Heart left ventricle (tissue), 16 donors: ENCODE measurements at regions not wholly inside any gene's neighbourhood (a gene's known extent, or its start where the extent isn't known, plus 50 kb on each side); places are given as distances from the start of the nearest gene placed in this dataset.

Source experiments
- ATAC-seq, 4 donors: fragments of 200-7000 bp; cut with Tn5 transposase; one replicate each; pipeline ENCODE4 v1.9.1; 2020 to 2022; ENCODE audit warnings: moderate library complexity in 4 of 4, mild to moderate bottlenecking in 3 of 4, moderate number of reproducible peaks in 1 of 4
- DNase-seq, 5 donors: peaks; one replicate each; pipeline ENCODE4 v3.0.0-alpha.2; 2020
- H3K27ac ChIP-seq, 12 donors: fragments of 200-600 bp; sonication (generic) in 4 of 12; one replicate each; pipeline versions ENCODE4 v1.5.0 to v1.8.0; 2016 to 2022; ENCODE audit warnings: mild to moderate bottlenecking in 2 of 12
- H3K27me3 ChIP-seq, 9 donors: fragments of 200-600 bp; sonication (generic) in 2 of 9; one replicate each; pipeline versions ENCODE4 v1.5.1 to v1.8.0; 2016 to 2022; ENCODE audit warnings: mild to moderate bottlenecking in 3 of 9
- H3K36me3 ChIP-seq, 9 donors: fragments of 200-600 bp; sonication (generic) in 2 of 9; one replicate each; pipeline versions ENCODE4 v1.5.0 to v1.8.0; 2018 to 2022; ENCODE audit warnings: mild to moderate bottlenecking in 2 of 9
- H3K4me1 ChIP-seq, 12 donors: fragments of 200-600 bp; sonication (generic) in 4 of 12; one replicate each; pipeline versions ENCODE4 v1.5.0 to v1.8.0; 2016 to 2022; ENCODE audit warnings: mild to moderate bottlenecking in 3 of 12
- H3K4me3 ChIP-seq, 12 donors: fragments of 200-600 bp; sonication (generic) in 4 of 12; one replicate each; pipeline versions ENCODE4 v1.5.0 to v1.8.0; 2017 to 2022; ENCODE audit warnings: mild to moderate bottlenecking in 9 of 12, moderate library complexity in 4 of 12
- H3K9me3 ChIP-seq, 12 donors: fragments of 200-600 bp; sonication (generic) in 4 of 12; one replicate each; pipeline versions ENCODE4 v1.5.0 to v1.8.0; 2016 to 2022; ENCODE audit warnings: mild to moderate bottlenecking in 1 of 12
- POLR2A ChIP-seq, 2 donors: fragments of 450-650 bp; IDR thresholded peaks; one replicate each; pipeline ENCODE4 v1.6.1; 2017; ENCODE audit warnings: antibody characterized with exemption in 2 of 2, mild to moderate bottlenecking in 2 of 2, moderate library complexity in 2 of 2
- WGBS, 4 donors: extraction: QIAGEN DNeasy Blood & Tissue Kit in 2 of 4; methylation state at CpG; one replicate each; pipeline versions ENCODE4 v1.1.5 to v1.1.7; 2013 to 2018; 5-methylcytosine and 5-hydroxymethylcytosine counted together
- intact Hi-C, 10 donors: fragments of 100-400 bp; cut with DNase I; formaldehyde crosslinking; loops; one replicate each; pipeline versions ENCODE4 v1.11.1 to v1.14.2; 2022
- TF ChIP-seq, protein P1 (sequence below), 12 donors: fragments of 200-600 bp; sonication (generic) in 4 of 12; IDR thresholded peaks; one replicate each; pipeline versions ENCODE4 v1.5.0 to v1.8.0; 2018 to 2022; ENCODE audit warnings: antibody characterized with exemption in 12 of 12, mild to moderate bottlenecking in 5 of 12
- donor health status: ischemic (EF 13 %, LVEDD 7.1; RV severe dilation, severe dysfunction).
- donor health status: healthy with polysubstance abuse.
- donor health status: DM: no; HTN: yes; CAD: no.
- donor health status: DM: no; HTN: no; CAD: no.
- donor health status: ischemic (EF 25% LVEDD 6.9; RV normal size, moderate dysfunction).
- donor health status: ischemic (EF 25% LVEDD 5.7; RV mildly dilated, moderate dysfunction).
- donor health status: healthy.
- donor health status: DM: yes; HTN: yes; CAD: no.
- donor health status: ischemic (EF 35%, LVEDD 5.7; RV mildly dilated, moderate dysfunction).
- donor health status: nonischemic (EF 11% LVEDD 7.7; RV severe dilation, severe dysfunction).
- donor health status: DM: yes; HTN: yes; CAD: no.
- donor health status: PGD.
- donor health status: ischemic (EF 29% LVEDD 5.4; RV normal size, mild dysfunction).
- donor health status: nonischemic (EF 23%, LVEDD 6.1; RV moderate dilation, normal function).

DNA sequence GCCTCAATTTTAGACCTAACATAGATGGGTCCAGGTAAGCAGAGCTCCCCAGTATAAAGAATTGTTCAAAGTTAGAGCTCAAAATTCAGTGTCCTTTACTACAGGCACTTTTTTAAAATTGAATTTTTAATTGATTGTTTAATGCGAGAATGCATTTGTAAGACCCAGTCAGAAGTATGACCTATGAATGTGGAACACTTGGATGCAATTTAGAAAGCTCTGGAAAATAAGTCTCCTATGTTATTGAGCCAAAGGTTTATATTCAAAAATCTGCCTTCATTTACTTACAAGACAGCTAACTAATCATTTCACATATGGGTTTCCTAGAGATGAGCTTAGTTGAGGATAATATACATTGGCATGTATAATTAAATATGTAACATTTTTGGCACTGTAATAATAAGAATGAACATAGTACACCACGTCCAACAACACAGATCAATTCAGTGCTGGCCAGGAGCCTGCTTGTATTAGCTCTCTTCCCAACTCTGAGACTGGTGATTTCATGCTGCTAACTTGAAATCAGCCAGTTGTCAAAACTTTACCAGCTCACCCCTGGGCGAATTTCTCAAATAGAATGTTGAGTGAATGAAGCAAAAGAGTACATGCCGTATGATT, 197.2 kb upstream of the NPY2R start:
- Histone ChIP-seq H3K4me3 (no peak overlapping the region), H3K36me3 (no peaks in the 10 kb centered on the region), H3K9me3 (peaks cover 0 to 6% (median 0%) of the 10 kb centered on the region in 12 donors), H3K27ac (no peak overlapping the region), H3K4me1 (no peaks in the 10 kb centered on the region), H3K27me3 (peaks cover 0 to 6% (median 0%) of the 10 kb centered on the region in 9 donors)
- 74 to 77% (median 74%) methylated on average over 4 of the region's 4 CpGs for WGBS, 4 donors
- ATAC-seq (no peak), DNase-seq (no peak)
- intact Hi-C loops: no loop called here
- TF ChIP-seq, protein P1, sequence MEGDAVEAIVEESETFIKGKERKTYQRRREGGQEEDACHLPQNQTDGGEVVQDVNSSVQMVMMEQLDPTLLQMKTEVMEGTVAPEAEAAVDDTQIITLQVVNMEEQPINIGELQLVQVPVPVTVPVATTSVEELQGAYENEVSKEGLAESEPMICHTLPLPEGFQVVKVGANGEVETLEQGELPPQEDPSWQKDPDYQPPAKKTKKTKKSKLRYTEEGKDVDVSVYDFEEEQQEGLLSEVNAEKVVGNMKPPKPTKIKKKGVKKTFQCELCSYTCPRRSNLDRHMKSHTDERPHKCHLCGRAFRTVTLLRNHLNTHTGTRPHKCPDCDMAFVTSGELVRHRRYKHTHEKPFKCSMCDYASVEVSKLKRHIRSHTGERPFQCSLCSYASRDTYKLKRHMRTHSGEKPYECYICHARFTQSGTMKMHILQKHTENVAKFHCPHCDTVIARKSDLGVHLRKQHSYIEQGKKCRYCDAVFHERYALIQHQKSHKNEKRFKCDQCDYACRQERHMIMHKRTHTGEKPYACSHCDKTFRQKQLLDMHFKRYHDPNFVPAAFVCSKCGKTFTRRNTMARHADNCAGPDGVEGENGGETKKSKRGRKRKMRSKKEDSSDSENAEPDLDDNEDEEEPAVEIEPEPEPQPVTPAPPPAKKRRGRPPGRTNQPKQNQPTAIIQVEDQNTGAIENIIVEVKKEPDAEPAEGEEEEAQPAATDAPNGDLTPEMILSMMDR (IDR thresholded peaks at IDR 0.05): no peak
- no peak for TF ChIP-seq POLR2A (IDR thresholded peaks at IDR 0.05)

GRCh38 chr4:155012469-155012868, 196.0 kb upstream of the NPY2R start:
- no peak overlapping the region for H3K4me3 ChIP-seq
- peaks cover 0 to 6% (median 0%) of the 10 kb centered on the region in 12 donors for H3K9me3 ChIP-seq
- 73 to 89% (median 79%) methylated on average over 1 of the region's 1 CpG for WGBS, 4 donors
- DNase-seq (no peak), ATAC-seq (no peak)
- peaks cover 0 to 1% (median 0%) of the 10 kb centered on the region in 9 donors for H3K27me3 ChIP-seq
- no peak overlapping the region for H3K27ac ChIP-seq
- TF ChIP-seq, protein P1 (IDR thresholded peaks at IDR 0.05): no peak
- no peak for TF ChIP-seq POLR2A (IDR thresholded peaks at IDR 0.05)
- H3K36me3 ChIP-seq: no peaks in the 10 kb centered on the region
- intact Hi-C loops: no loop called here
- no peaks in the 10 kb centered on the region for H3K4me1 ChIP-seq

- Histone ChIP-seq H3K27ac (no peak overlapping the region), H3K27me3 (no peaks in the 10 kb centered on the region), H3K36me3 (no peaks in the 10 kb centered on the region), H3K9me3 (peaks cover 0 to 6% (median 0%) of the 10 kb centered on the region in 12 donors), H3K4me3 (no peak overlapping the region), H3K4me1 (no peaks in the 10 kb centered on the region)
- intact Hi-C loops: no loop called here
- no peak for ATAC-seq
- TF ChIP-seq, protein P1 (IDR thresholded peaks at IDR 0.05): no peak
- no peak for TF ChIP-seq POLR2A (IDR thresholded peaks at IDR 0.05)
- no peak for DNase-seq
Measured at GRCh38 chr4:155017426-155017825, 191.0 kb upstream of the NPY2R start.

GRCh38 chr4:155025762-155026457, 182.5 kb upstream of the NPY2R start:
- no peak overlapping the region for H3K4me3 ChIP-seq
- ATAC-seq (no peak), DNase-seq (peak in 1 of 5 donors; percentile 26)
- intact Hi-C loops: no loop called here
- no peak for TF ChIP-seq POLR2A (IDR thresholded peaks at IDR 0.05)
- TF ChIP-seq, protein P1 (IDR thresholded peaks at IDR 0.05): peak in 9 of 12 donors; percentile 16 to 56 (median 40)
- no peaks in the 10 kb centered on the region for H3K4me1 ChIP-seq
- H3K27ac ChIP-seq: no peak overlapping the region
- WGBS, 4 donors: 22 to 32% (median 23%) methylated on average over 10 of the region's 10 CpGs
- H3K27me3 ChIP-seq: no peaks in the 10 kb centered on the region
- H3K36me3 ChIP-seq: no peaks in the 10 kb centered on the region
- no peaks in the 10 kb centered on the region for H3K9me3 ChIP-seq
